ENCODE measurements at regions not wholly inside any gene's neighbourhood (a gene's known extent, or its start where the extent isn't known, plus 50 kb on each side); places are given as distances from the start of the nearest gene placed in this dataset.

GRCh38 chr11:122045181-122045586, 70.8 kb downstream of the BLID start:
- TF ChIP-seq CTCF (IDR thresholded peaks at IDR 0.05): no peak
- TF ChIP-seq POLR2A (IDR thresholded peaks at IDR 0.05): no peak
- no peak for TF ChIP-seq EP300 (IDR thresholded peaks at IDR 0.05)
- TF ChIP-seq POLR2AphosphoS5 (IDR thresholded peaks at IDR 0.05): no peak
